ENCODE measurements at regions not wholly inside any gene's neighbourhood (a gene's known extent, or its start where the extent isn't known, plus 50 kb on each side); places are given as distances from the start of the nearest gene placed in this dataset.

DNA sequence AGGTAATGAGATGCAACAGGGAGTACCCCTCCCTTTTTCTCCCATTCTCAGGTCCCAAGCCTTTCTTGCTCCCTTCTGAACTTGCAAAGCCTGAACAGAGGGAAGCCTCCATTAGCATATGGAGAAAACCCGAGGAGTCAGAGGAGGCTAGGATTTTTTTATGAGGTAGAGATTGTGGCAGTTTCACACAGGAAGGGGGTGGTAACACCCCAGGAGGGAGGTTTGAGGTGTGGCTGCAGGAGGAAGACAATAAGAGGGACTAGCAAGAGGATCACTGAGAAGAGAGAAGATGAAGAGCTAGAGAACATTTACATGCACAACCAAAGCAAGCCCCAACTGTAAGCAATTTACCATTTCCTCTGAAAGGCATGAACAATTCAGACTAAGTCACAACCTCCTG lies 322.7 kb downstream of the SV2B start:
- TF ChIP-seq, protein P1, sequence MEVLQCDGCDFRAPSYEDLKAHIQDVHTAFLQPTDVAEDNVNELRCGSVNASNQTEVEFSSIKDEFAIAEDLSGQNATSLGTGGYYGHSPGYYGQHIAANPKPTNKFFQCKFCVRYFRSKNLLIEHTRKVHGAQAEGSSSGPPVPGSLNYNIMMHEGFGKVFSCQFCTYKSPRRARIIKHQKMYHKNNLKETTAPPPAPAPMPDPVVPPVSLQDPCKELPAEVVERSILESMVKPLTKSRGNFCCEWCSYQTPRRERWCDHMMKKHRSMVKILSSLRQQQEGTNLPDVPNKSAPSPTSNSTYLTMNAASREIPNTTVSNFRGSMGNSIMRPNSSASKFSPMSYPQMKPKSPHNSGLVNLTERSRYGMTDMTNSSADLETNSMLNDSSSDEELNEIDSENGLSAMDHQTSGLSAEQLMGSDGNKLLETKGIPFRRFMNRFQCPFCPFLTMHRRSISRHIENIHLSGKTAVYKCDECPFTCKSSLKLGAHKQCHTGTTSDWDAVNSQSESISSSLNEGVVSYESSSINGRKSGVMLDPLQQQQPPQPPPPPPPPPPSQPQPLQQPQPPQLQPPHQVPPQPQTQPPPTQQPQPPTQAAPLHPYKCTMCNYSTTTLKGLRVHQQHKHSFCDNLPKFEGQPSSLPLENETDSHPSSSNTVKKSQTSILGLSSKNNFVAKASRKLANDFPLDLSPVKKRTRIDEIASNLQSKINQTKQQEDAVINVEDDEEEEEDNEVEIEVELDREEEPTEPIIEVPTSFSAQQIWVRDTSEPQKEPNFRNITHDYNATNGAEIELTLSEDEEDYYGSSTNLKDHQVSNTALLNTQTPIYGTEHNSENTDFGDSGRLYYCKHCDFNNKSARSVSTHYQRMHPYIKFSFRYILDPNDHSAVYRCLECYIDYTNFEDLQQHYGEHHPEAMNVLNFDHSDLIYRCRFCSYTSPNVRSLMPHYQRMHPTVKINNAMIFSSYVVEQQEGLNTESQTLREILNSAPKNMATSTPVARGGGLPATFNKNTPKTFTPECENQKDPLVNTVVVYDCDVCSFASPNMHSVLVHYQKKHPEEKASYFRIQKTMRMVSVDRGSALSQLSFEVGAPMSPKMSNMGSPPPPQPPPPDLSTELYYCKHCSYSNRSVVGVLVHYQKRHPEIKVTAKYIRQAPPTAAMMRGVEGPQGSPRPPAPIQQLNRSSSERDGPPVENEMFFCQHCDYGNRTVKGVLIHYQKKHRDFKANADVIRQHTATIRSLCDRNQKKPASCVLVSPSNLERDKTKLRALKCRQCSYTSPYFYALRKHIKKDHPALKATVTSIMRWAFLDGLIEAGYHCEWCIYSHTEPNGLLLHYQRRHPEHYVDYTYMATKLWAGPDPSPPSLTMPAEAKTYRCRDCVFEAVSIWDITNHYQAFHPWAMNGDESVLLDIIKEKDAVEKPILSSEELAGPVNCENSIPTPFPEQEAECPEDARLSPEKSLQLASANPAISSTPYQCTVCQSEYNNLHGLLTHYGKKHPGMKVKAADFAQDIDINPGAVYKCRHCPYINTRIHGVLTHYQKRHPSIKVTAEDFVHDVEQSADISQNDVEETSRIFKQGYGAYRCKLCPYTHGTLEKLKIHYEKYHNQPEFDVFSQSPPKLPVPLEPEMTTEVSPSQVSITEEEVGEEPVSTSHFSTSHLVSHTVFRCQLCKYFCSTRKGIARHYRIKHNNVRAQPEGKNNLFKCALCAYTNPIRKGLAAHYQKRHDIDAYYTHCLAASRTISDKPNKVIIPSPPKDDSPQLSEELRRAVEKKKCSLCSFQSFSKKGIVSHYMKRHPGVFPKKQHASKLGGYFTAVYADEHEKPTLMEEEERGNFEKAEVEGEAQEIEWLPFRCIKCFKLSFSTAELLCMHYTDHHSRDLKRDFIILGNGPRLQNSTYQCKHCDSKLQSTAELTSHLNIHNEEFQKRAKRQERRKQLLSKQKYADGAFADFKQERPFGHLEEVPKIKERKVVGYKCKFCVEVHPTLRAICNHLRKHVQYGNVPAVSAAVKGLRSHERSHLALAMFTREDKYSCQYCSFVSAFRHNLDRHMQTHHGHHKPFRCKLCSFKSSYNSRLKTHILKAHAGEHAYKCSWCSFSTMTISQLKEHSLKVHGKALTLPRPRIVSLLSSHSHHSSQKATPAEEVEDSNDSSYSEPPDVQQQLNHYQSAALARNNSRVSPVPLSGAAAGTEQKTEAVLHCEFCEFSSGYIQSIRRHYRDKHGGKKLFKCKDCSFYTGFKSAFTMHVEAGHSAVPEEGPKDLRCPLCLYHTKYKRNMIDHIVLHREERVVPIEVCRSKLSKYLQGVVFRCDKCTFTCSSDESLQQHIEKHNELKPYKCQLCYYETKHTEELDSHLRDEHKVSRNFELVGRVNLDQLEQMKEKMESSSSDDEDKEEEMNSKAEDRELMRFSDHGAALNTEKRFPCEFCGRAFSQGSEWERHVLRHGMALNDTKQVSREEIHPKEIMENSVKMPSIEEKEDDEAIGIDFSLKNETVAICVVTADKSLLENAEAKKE (CRISPR knock-in tag; IDR thresholded peaks at IDR 0.05): no peak
- no peak for TF ChIP-seq ZNF114 (CRISPR knock-in tag; IDR thresholded peaks at IDR 0.05)
- H3F3A ChIP-seq (replicated peaks; ENCODE audit: low read depth): no peaks in the 10 kb centered on the region
- H3K9me2 ChIP-seq (ENCODE audit: insufficient read depth): 0 out of 2 replicates have a peak, but pooled peaks cover 12% of the 10 kb centered on the region
- no peak overlapping the region for H3K4me3 Mint-ChIP-seq
- DNase-seq (ENCODE audit: low spot score) (peak; percentile 35), ATAC-seq (peak; percentile 79)
- peak overlapping the region; percentile 13; the same call in 1 of the 2 replicates for H3K27ac Mint-ChIP-seq
- H4K20me1 ChIP-seq (replicated peaks; ENCODE audit: insufficient read depth): no peaks in the 10 kb centered on the region
- no peaks in the 10 kb centered on the region for H3K36me3 Mint-ChIP-seq (ENCODE audit: low read depth)
- H3K36me3 ChIP-seq (ENCODE audit: insufficient read depth): no peaks in the 10 kb centered on the region
- no peak overlapping the region for H3K27ac ChIP-seq (ENCODE audit: low read depth)
- no peaks in the 10 kb centered on the region for H3K79me2 ChIP-seq (replicated peaks; ENCODE audit: insufficient read depth)
- H3K4me1 Mint-ChIP-seq: peaks cover 16% of the 10 kb centered on the region
- no peaks in the 10 kb centered on the region for H3K27me3 Mint-ChIP-seq (ENCODE audit: insufficient read depth, low read depth, poor library complexity)
- peak overlapping the region; percentile 31; the same call in 1 of the 2 replicates for H3K4me2 ChIP-seq
- no peak overlapping the region for H3K4me3 ChIP-seq
- H3K9me3 Mint-ChIP-seq: no peaks in the 10 kb centered on the region
- 0 out of 2 replicates have a peak overlapping the region, but pooled peaks have one; percentile 31 for H2AFZ ChIP-seq
- H3K27me3 ChIP-seq (ENCODE audit: insufficient read depth): no peaks in the 10 kb centered on the region
- H3K4me1 ChIP-seq (ENCODE audit: insufficient read depth): no peaks in the 10 kb centered on the region

DNA sequence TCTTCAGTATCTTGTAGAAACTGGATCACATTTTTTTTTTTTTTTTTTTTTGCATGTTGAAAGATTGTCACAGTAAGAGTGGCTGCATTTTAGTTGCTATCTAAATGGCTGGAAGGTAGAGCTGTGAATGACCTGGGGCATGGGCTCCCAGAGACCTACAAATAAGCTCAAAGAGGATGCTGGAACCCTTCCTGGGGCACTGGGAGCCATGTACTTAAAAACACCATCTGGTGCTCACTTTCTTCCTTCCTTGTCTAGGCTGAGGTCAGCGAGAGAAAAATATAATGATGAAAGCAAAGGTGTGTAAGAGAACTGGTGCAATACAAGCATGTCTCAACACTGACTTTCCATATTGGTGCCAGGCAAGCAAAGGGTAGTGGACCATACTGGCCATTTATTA lies 323.9 kb downstream of the SV2B start:
- ATAC-seq (no peak), DNase-seq (ENCODE audit: low spot score) (no peak)
- Histone ChIP-seq H3K4me2 (no peak overlapping the region), H2AFZ (no peak overlapping the region), H3K9me2 (ENCODE audit: insufficient read depth) (0 out of 2 replicates have a peak, but pooled peaks cover 12% of the 10 kb centered on the region), H3K27me3 (ENCODE audit: insufficient read depth) (no peaks in the 10 kb centered on the region), H4K20me1 (replicated peaks; ENCODE audit: insufficient read depth) (no peaks in the 10 kb centered on the region), H3K4me3 (no peak overlapping the region), H3F3A (replicated peaks; ENCODE audit: low read depth) (no peaks in the 10 kb centered on the region), H3K36me3 (ENCODE audit: insufficient read depth) (no peaks in the 10 kb centered on the region), H3K27ac (ENCODE audit: low read depth) (no peak overlapping the region), H3K4me1 (ENCODE audit: insufficient read depth) (no peaks in the 10 kb centered on the region), H3K79me2 (replicated peaks; ENCODE audit: insufficient read depth) (no peaks in the 10 kb centered on the region)
- peaks cover 16% of the 10 kb centered on the region for H3K4me1 Mint-ChIP-seq
- no peaks in the 10 kb centered on the region for H3K9me3 Mint-ChIP-seq
- no peaks in the 10 kb centered on the region for H3K27me3 Mint-ChIP-seq (ENCODE audit: insufficient read depth, low read depth, poor library complexity)
- H3K27ac Mint-ChIP-seq: no peak overlapping the region
- no peaks in the 10 kb centered on the region for H3K36me3 Mint-ChIP-seq (ENCODE audit: low read depth)
- H3K4me3 Mint-ChIP-seq: no peak overlapping the region
- TF ChIP-seq NANOG (IDR thresholded peaks at IDR 0.05; ENCODE audit: borderline replicate concordance) (no peak), ZNF331 (CRISPR knock-in tag; IDR thresholded peaks at IDR 0.05; ENCODE audit: low read depth) (no peak), CREB1 (CRISPR knock-in tag; IDR thresholded peaks at IDR 0.05; ENCODE audit: low read depth) (no peak), POLR2AphosphoS5 (IDR thresholded peaks at IDR 0.05; ENCODE audit: low read depth) (no peak), ZNF114 (CRISPR knock-in tag; IDR thresholded peaks at IDR 0.05) (no peak)
- TF ChIP-seq, protein P2, sequence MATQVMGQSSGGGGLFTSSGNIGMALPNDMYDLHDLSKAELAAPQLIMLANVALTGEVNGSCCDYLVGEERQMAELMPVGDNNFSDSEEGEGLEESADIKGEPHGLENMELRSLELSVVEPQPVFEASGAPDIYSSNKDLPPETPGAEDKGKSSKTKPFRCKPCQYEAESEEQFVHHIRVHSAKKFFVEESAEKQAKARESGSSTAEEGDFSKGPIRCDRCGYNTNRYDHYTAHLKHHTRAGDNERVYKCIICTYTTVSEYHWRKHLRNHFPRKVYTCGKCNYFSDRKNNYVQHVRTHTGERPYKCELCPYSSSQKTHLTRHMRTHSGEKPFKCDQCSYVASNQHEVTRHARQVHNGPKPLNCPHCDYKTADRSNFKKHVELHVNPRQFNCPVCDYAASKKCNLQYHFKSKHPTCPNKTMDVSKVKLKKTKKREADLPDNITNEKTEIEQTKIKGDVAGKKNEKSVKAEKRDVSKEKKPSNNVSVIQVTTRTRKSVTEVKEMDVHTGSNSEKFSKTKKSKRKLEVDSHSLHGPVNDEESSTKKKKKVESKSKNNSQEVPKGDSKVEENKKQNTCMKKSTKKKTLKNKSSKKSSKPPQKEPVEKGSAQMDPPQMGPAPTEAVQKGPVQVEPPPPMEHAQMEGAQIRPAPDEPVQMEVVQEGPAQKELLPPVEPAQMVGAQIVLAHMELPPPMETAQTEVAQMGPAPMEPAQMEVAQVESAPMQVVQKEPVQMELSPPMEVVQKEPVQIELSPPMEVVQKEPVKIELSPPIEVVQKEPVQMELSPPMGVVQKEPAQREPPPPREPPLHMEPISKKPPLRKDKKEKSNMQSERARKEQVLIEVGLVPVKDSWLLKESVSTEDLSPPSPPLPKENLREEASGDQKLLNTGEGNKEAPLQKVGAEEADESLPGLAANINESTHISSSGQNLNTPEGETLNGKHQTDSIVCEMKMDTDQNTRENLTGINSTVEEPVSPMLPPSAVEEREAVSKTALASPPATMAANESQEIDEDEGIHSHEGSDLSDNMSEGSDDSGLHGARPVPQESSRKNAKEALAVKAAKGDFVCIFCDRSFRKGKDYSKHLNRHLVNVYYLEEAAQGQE (IDR thresholded peaks at IDR 0.05; ENCODE audit: unreplicated experiment): no peak
